Colon (tissue), 2 donors: ENCODE measurements at regions not wholly inside any gene's neighbourhood (a gene's known extent, or its start where the extent isn't known, plus 50 kb on each side); places are given as distances from the start of the nearest gene placed in this dataset.

Experiments
- FAIRE-seq: peaks from 2 replicates; lab custom pipeline; 2012; peaks lifted over from hg19 to GRCh38; lab: Jason Lieb, UNC
- donor health status: control.
- donor health status: control.

DNA sequence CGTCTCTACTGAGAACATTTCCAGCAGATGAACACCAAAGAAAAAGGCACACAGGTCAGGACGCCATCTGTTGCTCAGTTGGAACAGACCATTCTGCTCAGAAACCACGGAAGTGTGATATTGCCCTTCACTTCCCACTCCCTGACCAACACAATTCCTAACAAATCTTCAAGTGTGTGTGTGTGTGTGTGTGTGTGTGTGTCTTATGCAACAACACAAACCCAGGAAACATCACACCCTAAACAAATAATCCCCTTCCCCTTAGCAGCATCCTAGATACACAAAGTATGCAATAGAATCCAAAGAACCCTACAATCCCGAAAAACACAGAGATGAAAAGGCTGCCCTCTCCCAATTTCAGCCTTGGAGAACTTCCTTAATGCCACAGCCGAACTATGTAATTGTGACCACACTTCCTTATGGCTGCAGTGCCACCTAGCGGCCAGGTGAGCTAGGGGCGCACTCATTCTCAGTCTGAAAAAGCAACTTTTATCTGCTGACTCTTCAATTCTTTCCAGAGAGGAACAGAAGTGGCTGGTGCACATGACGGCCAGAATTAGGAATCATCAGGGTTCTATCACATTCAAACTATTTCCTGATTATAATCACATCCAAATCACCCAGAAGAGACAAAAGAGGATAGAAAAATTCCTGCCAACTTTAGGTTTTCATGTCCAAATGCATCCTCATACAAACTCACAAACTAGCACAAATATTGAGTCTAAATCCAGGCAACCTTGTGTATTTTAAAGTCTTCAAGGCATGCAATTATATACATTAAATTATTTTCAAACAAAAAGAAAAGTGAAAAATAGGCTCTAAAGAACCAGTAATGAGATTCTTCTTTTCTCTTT lies 164.9 kb downstream of the DHX15 start:
- FAIRE-seq = peak; percentile 38

DNA sequence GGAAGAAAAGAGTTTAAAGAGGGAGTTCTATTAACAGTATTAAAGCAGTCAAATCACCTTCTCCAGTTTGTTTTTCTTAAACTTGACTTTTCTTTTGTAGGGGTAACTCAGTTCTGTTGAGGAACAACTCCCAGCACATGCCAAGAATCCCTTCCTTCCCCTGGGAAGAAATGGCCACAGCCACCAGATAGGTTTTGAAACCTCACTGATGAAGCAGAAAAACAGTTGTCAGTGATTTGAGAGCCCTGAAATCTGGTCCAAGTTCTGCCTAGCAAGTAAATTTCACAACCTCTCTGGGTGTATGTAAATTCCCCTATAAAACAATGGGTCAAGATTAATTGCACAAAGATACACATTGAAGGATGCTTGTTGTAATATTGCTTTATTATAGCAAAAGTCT lies 167.1 kb downstream of the DHX15 start:
- FAIRE-seq = no peak

DNA sequence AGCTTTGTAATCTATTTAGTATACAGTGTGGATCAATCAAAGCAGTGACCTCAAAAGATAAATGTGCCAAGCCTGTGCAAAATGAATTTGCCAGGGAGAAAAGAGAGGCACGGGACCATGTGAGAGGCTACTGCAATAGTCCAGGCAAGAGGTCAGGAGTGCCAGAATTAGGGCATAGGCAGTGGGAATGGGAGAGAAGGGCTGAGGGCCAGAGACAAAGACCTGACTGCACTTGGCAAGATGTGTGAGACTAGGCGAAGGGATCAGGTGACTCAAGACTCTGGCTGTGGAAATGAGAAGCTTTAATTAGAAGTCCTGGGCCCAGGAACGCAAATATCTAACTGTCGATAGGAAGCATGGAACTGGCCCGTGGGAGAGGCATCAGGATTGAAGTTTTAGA lies 168.1 kb downstream of the DHX15 start:
- no peak for FAIRE-seq

DNA sequence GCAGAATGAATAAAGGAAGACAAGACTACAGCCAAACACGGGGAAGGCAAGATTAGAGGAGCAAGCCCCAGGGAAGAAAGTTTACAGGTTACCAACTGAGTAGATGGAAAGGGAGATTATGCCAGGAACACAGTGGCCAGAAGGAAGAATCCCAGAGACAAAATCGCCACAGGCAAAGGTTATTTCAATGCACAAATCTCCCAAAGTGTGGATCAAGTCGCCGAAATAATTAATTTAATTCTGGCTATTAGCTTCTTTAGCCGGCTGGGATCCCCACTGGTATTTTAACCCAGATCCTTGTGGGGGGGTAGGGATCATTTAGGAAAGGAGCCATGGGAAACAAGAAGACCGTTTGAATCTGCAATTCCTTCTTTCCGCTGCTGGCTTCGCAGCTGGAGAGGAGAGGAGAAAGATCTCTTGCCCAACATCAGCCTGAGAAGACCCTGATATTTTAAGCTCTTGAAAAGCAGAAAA lies 171.0 kb downstream of the DHX15 start:
- FAIRE-seq = no peak

DNA sequence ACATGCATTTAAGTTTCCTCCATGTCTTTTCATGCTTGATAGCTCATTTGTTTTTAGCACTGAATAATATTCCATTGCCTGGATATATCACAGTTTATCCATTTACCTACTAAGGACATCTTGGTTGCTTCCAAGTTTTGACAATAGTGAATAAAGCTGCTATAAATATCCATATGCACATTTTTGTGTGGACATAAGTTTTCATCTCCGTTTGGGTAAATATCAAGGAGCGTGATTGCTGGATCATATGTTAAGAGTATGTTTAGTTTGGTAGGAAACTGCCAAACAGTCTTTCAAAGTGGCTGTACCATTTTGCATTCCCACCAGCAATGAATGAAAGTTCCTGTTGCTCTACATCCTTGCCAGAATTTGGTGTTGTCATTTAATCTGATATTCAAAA lies 172.5 kb downstream of the DHX15 start:
- no peak for FAIRE-seq

DNA sequence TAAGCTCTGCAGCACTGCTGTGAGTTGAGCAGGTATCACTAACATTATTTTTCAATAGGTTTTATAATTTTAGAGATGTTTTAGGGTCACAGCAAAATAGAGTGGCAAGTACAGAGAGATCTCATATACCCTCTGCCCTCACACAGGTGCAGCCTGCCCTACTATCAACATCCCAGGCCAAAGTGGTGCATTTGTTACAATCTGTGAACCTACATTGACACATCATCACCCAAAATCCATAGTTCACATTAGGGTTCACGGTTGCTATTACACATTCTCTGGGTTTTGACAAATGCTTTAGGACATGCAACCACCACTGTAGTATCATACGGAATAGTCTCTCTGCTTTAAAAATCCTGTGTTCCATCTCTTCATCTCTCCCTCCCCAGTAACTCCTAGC lies 173.1 kb downstream of the DHX15 start:
- FAIRE-seq = no peak

DNA sequence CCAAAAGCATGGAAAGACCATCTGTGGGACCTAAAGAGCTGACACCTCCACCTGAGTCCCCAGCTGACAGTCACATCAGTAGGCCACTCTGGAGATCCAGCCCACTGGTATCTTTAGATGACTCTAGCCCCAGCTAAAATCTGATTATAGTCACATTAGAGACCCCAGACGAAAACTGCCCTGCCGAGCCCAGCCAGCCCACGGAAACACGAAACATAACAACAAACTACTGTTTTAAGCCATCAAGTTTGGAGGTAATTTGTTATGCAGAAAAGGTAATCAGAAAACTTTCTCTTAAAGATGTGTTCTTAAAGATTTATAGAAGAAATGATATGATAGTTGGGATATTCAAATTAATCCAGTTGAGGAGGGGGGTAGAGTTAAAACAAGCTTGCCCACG lies 175.7 kb downstream of the DHX15 start:
- no peak for FAIRE-seq

DNA sequence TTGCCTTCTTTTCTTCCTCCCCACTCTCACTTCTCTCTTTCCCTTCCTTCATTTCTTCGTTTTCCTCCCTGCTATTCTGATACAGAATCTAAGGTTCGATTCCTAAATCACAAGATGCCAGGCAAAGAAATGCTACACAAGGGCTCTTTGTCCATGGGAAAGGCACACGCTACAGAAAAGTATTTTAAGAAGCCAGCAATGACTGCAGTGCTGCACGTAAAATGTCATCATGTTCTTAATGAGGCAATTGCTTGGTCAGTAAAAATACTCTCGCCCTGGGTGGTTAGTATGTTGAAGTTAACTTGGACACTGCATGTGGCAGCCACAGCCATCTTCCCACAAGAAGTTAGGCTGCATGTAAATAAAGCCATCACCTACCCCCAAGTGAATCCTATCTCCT lies 178.4 kb downstream of the DHX15 start:
- no peak for FAIRE-seq

DNA sequence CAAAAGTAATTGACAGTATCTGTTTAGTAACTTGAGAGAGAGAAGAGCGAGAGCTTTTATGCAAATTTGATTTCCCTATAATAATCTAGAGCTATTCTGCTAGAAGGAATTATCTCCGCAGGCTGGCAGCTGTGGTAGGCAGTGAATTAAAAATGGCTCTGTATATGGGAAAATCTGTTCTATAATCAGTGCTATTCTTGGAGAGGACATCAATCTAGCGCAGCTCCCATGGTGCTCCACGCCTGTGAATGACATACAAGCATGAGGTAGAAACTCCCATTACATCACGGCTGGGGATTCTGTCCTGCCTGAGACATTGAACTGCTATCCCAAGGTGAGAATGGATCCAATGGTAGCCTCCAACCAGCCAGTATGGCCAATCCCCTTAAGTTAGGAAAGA lies 179.0 kb downstream of the DHX15 start:
- no peak for FAIRE-seq

DNA sequence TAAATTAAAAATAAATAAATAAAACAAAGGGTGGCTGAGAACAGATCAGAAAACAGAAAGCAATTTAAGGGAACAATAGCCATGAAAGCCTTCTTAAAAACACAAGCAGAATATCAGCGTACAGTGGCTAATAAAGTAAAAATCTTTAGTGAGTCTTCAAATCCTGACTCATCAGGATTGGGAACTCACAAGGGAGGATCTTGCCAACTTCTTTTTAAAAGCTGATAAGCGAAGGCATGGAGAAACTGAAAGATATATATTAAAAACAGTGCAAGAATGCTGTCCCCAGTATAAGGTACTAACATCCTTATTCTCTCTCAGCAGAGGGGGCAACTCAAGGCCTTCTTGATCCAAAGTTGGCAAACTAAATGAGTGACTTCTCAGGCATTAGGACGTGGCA lies 180.1 kb downstream of the DHX15 start:
- FAIRE-seq = no peak

DNA sequence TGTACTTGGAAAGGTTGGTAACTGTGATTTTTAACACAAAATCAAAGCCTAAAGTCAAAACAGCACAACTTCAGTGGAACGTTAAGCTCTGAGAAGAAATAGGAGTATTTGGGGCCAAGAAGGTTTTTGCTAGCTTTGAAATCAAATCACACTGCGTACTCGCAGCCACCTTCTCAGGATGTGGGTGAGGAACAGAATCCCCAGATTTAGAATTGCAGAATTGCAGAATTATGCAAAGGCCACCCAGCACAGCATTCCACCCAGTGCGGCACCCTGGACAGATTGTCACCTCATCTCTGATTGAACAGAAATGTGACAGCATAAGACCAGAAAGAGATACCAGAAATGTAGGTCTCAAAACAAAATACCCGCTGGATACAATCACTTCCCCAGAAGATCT lies 181.1 kb downstream of the DHX15 start:
- no peak for FAIRE-seq

DNA sequence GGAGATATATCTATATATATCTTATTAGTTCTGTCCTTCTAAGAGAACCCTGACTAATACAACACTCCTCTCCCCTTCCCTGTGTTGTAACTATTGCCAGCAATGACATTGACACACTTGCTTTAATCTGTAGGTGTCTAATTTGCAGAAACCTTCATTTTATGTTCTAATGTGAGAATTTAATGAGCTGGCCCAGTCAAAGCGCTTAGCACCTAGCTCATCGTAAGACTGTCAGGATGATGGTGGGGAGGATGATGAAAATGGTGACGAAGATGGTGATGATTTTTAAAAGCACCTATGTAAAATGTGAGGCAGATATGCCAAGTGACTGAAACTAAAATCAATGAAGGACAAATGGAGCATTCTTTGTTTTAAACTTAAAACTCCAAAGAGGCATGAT lies 183.8 kb downstream of the DHX15 start:
- FAIRE-seq = no peak

DNA sequence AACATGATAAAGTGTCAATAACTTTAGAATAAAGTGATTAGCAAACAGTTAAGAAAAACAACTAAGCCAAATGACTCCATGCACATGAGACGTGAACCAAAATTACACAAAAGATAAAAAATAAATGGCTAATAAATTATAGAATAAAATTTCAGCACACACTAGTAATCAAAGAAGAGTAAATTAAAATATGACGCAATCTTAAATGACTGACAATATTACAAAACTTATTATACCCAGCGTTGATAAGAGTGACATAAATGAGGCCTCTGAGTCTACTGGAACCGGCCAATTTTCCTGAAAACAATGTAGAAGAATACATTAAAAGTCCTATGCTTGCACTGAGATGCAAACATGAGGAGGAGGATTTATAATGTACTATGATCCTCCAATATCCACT lies 187.4 kb downstream of the DHX15 start:
- no peak for FAIRE-seq

DNA sequence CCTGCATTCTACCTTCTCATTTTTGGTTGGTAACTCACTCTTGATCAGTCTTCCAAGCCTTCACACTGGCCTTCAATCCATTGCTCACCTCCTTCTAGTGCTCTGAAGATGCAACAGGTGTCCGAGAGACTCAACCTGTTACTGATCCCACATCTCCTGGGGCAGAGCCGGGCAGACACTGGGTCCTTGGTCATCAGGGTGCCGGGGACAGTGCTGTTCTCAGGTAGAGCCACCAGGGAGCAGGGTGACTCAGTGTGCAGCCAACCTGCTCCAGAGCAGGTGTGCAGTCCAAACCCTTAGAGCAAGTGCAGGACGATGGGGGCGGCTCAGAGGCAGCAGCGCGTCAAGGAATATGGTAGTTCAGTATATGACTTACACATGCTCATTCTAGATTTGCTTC lies 188.4 kb downstream of the DHX15 start:
- FAIRE-seq = no peak

DNA sequence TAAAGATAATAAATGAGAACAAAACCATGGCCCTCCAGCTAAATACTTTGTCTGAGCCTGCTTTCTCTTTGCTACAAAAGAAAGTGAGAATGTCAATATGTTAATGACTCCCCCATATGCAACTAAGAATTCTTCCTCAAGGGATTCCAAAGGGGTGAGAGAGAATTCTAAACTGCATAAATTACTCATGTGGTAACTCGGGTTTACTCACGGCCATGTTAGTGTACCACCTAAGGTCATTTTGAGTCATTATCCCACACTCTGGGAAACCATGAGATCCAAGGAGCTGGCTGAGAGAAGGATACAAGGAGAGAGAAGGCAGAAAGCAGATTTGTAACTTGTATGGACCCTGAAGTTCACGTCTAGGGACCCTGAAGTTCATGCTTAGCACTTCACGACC lies 190.3 kb downstream of the DHX15 start:
- FAIRE-seq = no peak

DNA sequence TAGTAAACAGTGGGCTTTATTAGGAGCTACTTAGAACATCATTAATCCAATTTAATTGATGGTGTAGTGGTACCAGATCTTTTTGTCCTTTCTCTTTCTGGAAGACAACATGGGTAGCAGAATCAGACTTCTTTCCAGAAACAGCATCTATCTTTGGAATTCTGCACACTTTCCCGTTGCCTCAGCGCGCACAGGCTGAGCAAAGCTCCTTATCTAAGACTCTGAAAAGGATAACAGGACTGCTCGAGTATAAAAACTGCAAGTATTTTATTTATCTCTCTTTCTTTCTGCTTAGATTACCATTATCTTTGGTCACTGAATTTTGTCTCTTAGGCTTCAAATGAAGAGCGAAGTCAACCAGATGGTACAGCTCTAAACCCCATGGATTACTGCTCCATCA lies 191.7 kb downstream of the DHX15 start:
- FAIRE-seq = no peak

DNA sequence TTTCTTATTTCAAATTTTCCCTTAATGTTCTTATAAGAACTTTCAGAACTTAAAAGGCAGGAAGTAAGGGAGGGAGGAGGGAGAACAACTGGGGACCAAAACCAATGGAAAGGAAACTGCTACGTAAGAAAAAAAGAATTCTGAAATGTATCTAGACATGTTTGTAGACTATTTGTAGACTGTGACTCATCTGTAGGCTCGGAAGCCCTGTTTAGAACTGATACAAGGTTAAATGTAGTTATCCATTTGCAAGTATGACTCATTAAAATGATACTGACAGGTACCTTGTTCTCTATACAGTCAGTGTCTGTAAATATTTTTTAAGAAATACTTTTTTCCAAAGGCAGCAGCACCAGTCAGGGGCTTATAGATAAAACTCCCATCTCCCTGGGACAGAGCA lies 202.0 kb downstream of the DHX15 start:
- FAIRE-seq = no peak

DNA sequence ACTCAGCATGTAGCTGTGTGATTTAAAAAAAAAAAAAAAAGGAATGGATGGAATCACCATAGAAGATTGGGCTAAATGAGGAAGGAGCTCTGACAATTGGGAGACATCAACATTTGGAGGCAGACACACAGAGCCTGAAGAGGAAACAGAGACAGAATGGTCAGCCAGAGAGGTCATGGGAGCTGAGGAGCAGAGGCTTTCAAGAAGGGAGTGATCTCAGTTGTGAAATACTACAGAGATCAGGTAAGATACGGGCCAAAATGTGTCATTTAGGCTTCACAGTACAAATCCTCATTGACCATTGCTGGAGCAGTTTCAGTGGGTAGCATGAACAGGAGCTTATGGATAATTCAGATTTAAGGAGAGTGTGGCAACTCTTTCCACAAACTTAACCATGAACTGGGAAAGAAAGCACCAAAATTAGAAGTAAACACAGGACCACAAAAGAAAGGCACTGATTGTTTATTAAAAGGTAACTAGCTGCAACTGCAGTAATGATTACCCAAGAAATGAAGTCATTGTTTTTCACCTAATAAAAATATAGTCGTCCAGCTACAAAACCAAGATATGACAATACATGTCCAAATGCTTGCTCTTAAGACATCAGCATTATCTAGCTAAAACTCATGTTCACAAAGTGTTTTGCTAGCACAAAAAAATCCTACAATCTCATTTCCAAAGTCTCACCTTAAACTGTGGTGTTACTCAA lies 203.2 kb downstream of the DHX15 start:
- no peak for FAIRE-seq

DNA sequence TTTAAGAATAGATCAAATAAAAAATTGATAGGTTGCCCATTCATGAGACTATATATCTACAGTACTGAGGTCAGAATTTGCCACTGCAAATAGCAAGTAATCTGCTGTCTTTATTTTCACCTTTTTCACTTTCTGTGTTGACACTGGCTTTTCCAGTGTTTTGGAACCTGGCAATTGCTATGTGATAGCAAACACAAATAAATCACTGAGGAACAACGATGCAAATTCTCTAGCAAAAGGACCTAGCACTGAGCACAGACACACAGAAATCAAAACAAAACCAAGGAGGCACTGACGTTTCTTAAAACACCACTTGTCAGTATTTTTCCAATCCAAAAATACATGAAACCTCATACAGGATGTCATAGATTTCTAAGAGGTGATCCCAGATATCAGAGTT lies 210.7 kb downstream of the DHX15 start:
- no peak for FAIRE-seq

DNA sequence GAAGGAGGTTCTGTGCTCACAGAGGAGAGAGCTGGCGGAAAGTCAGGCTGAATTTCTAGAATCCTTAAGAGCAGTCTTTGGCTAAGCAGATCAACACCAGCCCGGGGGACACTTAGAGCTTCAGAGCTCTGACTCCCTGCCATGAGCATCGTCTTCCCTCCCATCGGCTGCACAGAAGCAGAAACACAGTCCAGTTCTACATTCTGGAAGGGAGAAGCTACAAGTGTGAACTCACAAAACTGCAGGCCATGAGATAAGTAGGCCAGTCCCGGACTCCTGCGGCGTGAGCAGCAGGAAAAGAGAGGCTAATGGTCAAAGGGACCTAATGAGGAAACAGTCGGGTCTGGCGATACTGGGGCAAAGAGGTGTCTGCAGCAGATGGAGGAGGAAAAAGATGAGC lies 211.5 kb downstream of the DHX15 start:
- FAIRE-seq = no peak

DNA sequence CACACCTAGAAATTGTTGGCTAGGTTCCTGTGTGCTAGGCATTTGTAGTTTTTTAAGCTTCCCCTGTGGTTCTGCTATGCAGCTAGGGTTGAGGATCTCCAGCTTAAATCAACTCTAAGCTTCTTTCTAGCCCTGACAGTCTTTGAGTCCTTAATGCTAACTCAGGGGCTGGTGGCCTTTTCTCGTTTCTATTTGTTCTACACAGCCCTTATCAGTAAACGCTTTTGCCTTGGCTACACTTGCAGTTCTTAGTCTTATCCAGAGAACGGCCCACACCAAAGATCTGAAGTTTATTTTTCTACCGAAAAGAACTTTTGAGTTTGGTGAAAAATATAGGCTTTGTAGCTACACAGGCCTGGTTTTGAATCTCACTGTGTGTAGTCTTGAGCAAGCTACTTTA lies 212.0 kb downstream of the DHX15 start:
- FAIRE-seq = no peak

DNA sequence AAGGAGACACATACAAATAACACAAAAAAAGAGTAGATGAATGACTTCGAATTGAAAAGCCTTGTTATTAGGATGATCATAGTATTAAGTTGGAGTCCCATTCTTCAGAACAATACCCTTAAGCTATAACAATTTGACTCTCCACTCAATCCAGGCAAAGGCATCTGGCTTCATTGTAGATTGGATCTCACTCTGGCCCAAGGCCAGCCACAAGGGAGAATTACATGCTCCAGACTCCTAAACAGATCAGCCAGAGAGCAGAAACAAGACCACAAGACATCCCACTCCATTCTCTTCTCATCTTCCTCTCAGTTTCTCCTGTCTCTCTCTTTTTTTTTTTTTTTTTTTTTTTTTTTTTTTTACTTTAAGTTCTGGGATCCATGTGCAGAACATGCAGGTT lies 213.9 kb downstream of the DHX15 start:
- no peak for FAIRE-seq

DNA sequence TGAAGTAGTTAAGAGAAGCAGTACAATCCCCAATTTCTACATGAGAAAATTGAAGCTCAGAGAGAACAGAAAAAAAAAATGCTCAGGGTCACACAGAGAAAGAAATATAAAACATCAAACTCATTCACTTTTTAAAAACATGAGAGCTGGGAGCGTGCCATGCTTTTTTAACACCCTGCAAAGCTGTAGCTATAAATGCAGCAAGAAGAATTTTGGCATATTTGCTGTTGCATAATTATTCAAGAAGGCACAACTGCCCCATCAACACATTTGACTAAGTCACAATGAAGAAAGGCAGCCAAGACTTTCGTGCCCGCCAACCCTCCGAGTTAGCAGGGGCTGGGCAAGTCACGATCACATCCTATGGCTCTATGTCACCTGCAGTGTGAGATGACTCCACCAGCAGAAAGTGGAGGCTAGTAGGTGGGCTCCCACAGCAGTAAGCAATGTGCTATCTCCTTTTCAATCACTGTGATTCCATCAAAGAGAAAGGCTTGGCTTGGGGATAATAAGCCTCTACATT lies 214.8 kb downstream of the DHX15 start:
- FAIRE-seq = no peak

DNA sequence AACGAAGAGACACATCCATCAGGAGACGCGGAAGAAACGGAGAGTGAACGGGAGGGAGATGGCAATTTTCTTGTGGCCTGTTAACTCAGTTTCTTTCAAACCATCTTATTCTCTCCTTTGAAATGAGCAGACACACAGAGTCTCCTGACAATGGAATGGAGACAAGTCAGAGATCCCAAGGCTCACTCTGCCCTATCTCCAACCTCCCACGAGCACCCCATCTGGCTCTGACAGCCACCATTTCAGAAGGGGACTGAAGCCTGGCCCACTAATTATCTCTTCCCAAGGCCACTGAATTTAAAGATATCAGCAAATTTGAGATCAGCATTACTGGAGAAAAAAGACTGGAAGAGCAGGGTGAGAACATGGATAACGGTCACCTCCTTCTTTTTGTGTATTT lies 215.6 kb downstream of the DHX15 start:
- no peak for FAIRE-seq
